ENCODE measurements at regions not wholly inside any gene's neighbourhood (a gene's known extent, or its start where the extent isn't known, plus 50 kb on each side); places are given as distances from the start of the nearest gene placed in this dataset.

GRCh38 chr10:20683345-20683744 lies 213.8 kb downstream of the NEBL start:
- DNase-seq (ENCODE audit: low read depth) = no peak
- in situ Hi-C loops (cut with HindIII; ENCODE audit: low sequenced_read_pairs) = no loop called here
- H3K4me3 ChIP-seq (ENCODE audit: low read depth, low read length) = no peak overlapping the region
- no peak for TF ChIP-seq CTCF (IDR thresholded peaks at IDR 0.05; ENCODE audit: low read depth, low read length, missing control alignments)

GRCh38 chr10:20682782-20683181 lies 214.3 kb downstream of the NEBL start:
- DNase-seq (ENCODE audit: low read depth) = no peak
- no peak for TF ChIP-seq CTCF (IDR thresholded peaks at IDR 0.05; ENCODE audit: low read depth, low read length, missing control alignments)
- in situ Hi-C loops (cut with HindIII; ENCODE audit: low sequenced_read_pairs) = no loop called here
- no peak overlapping the region for H3K4me3 ChIP-seq (ENCODE audit: low read depth, low read length)

GRCh38 chr10:20677340-20677739 lies 219.8 kb downstream of the NEBL start:
- no peak for TF ChIP-seq CTCF (IDR thresholded peaks at IDR 0.05; ENCODE audit: low read depth, low read length, missing control alignments)
- no peak for DNase-seq (ENCODE audit: low read depth)
- in situ Hi-C loops (cut with HindIII; ENCODE audit: low sequenced_read_pairs) = no loop called here
- H3K4me3 ChIP-seq (ENCODE audit: low read depth, low read length) = no peak overlapping the region

- in situ Hi-C loops (cut with HindIII; ENCODE audit: low sequenced_read_pairs) = no loop called here
- TF ChIP-seq CTCF (IDR thresholded peaks at IDR 0.05; ENCODE audit: low read depth, low read length, missing control alignments) = no peak
- DNase-seq (ENCODE audit: low read depth) = no peak
- no peak overlapping the region for H3K4me3 ChIP-seq (ENCODE audit: low read depth, low read length)
These were observed 222.2 kb downstream of the NEBL start for GRCh38 chr10:20674926-20675325.

- no peak for DNase-seq (ENCODE audit: low read depth)
- in situ Hi-C loops (cut with HindIII; ENCODE audit: low sequenced_read_pairs) = no loop called here
- H3K4me3 ChIP-seq (ENCODE audit: low read depth, low read length) = no peak overlapping the region
- no peak for TF ChIP-seq CTCF (IDR thresholded peaks at IDR 0.05; ENCODE audit: low read depth, low read length, missing control alignments)
These were observed 223.9 kb downstream of the NEBL start for GRCh38 chr10:20673175-20673574.

- no peak for TF ChIP-seq CTCF (IDR thresholded peaks at IDR 0.05; ENCODE audit: low read depth, low read length, missing control alignments)
- in situ Hi-C loops (cut with HindIII; ENCODE audit: low sequenced_read_pairs) = no loop called here
- no peak for DNase-seq (ENCODE audit: low read depth)
- no peak overlapping the region for H3K4me3 ChIP-seq (ENCODE audit: low read depth, low read length)
These were observed 224.4 kb downstream of the NEBL start for GRCh38 chr10:20672741-20673140.

GRCh38 chr10:20670579-20670978 lies 226.5 kb downstream of the NEBL start:
- in situ Hi-C loops (cut with HindIII; ENCODE audit: low sequenced_read_pairs) = no loop called here
- no peak for DNase-seq (ENCODE audit: low read depth)
- no peak overlapping the region for H3K4me3 ChIP-seq (ENCODE audit: low read depth, low read length)
- TF ChIP-seq CTCF (IDR thresholded peaks at IDR 0.05; ENCODE audit: low read depth, low read length, missing control alignments) = no peak
